SK-N-SH treated with all-trans-retinoic acid at 6 μM for 48 hours (cell line): ENCODE measurements at regions not wholly inside any gene's neighbourhood (a gene's known extent, or its start where the extent isn't known, plus 50 kb on each side); places are given as distances from the start of the nearest gene placed in this dataset.

Experiments
- ARNTL ChIP-seq: fragments of 450-650 bp; formaldehyde crosslinking; IDR thresholded peaks from 2 replicates; pipeline ENCODE4 v1.5.0; 2020; ENCODE audit warnings: low read depth, mild to moderate bottlenecking, moderate library complexity, borderline replicate concordance
- CSDC2 ChIP-seq: fragments of 250-450 bp; sonication (Bioruptor Pico); IDR thresholded peaks from 2 replicates; pipeline ENCODE4 v1.5.0; 2020; ENCODE audit warnings: mild to moderate bottlenecking, moderate library complexity
- ISL1 ChIP-seq: fragments of 250-450 bp; sonication (Bioruptor Pico); IDR thresholded peaks from 2 replicates; pipeline ENCODE4 v2.1.2; 2022; ENCODE audit warnings: mild to moderate bottlenecking, moderate library complexity
- PATZ1 ChIP-seq: fragments of 250-450 bp; sonication (Bioruptor Pico); IDR thresholded peaks from 2 replicates; pipeline ENCODE4 v1.8.0; 2020; ENCODE audit warnings: mild to moderate bottlenecking, moderate library complexity, borderline replicate concordance
- POU6F1 ChIP-seq: fragments of 250-450 bp; sonication (Bioruptor Pico); IDR thresholded peaks from 2 replicates; pipeline ENCODE4 v1.8.0; 2021; ENCODE audit warnings: low read depth, mild to moderate bottlenecking, moderate library complexity, borderline replicate concordance
- PPARA ChIP-seq: fragments of 250-450 bp; sonication (Bioruptor Pico); IDR thresholded peaks from 2 replicates; pipeline ENCODE4 v1.5.0; 2020; ENCODE audit warnings: mild to moderate bottlenecking, borderline replicate concordance
- TOX ChIP-seq: fragments of 250-450 bp; sonication (Bioruptor Pico); IDR thresholded peaks from 2 replicates; pipeline ENCODE4 v1.8.0; 2021; ENCODE audit warnings: mild to moderate bottlenecking, moderate library complexity, borderline replicate concordance
- ZFP3 ChIP-seq: fragments of 250-450 bp; sonication (Bioruptor Pico); IDR thresholded peaks from 2 replicates; pipeline ENCODE4 v1.5.0; 2020; ENCODE audit warnings: mild to moderate bottlenecking, moderate library complexity
- ZNF565 ChIP-seq: fragments of 450-650 bp; formaldehyde crosslinking; conservative IDR thresholded peaks from 2 replicates; pipeline ENCODE4 v1.5.0; 2020; ENCODE audit warnings: low read depth, mild to moderate bottlenecking, moderate library complexity
- ZNF70 ChIP-seq: fragments of 450-650 bp; formaldehyde crosslinking; IDR thresholded peaks from 2 replicates; pipeline ENCODE4 v1.5.0; 2020; ENCODE audit warnings: mild to moderate bottlenecking, moderate library complexity

DNA sequence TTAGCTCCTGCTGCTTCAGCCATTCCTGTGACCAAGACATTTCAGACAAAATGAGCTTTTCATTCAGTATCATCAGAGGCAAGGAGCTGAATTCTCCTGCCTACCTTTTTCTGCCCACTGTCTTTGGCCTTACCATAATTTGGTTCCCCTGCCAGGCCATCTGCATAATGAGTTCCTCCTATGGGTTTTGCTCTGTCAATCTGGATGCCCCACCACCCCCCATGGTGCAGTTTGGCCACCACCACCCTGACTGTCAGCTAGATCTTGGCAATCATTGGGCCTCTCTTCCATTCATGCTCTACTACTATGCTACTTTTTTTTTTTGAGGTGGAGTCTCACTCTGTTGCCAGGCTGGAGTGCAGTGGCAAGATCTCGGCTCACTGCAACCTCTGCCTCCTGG lies 169.2 kb upstream of the ZKSCAN2 start:
- no peak for TF ChIP-seq PPARA (CRISPR knock-in tag)
- no peak for TF ChIP-seq ZFP3 (CRISPR knock-in tag)
- no peak for TF ChIP-seq PATZ1 (CRISPR knock-in tag)
- no peak for TF ChIP-seq ARNTL (CRISPR knock-in tag)
- TF ChIP-seq ISL1 (CRISPR knock-in tag), result no peak
- TF ChIP-seq TOX (CRISPR knock-in tag), result no peak
- TF ChIP-seq CSDC2 (CRISPR knock-in tag), result no peak
- TF ChIP-seq ZNF70 (CRISPR knock-in tag), result no peak
- no peak for TF ChIP-seq POU6F1 (CRISPR knock-in tag)
- TF ChIP-seq ZNF565, result no peak
